ENCODE measurements at regions not wholly inside any gene's neighbourhood (a gene's known extent, or its start where the extent isn't known, plus 50 kb on each side); places are given as distances from the start of the nearest gene placed in this dataset.

- TF ChIP-seq CTCF (IDR thresholded peaks at IDR 0.05) = no peak
- no peak for TF ChIP-seq RFX5 (IDR thresholded peaks at IDR 0.05; ENCODE audit: low read length)
These were observed 1055.6 kb upstream of the FBXO33 start (continued) for GRCh38 chr14:40487824-40488223.

- no peaks in the 10 kb centered on the region for H3K4me1 ChIP-seq (ENCODE audit: control insufficient read depth in 1 of 2, insufficient read depth in 2 of 2, low read depth in 1 of 2, low read length in 1 of 2)
- H3K27ac ChIP-seq (ENCODE audit: low read depth in 2 of 2, low read length in 1 of 2) = no peak overlapping the region
- no peak overlapping the region for H3K4me3 ChIP-seq (ENCODE audit: low read depth in 2 of 2, low read length in 1 of 2)
- H3F3A ChIP-seq (replicated peaks; ENCODE audit: insufficient read depth) = no peaks in the 10 kb centered on the region
- no peak overlapping the region for H3K4me2 ChIP-seq
- no peak overlapping the region for H3K9ac ChIP-seq
- no peaks in the 10 kb centered on the region for H3K36me3 ChIP-seq (replicated peaks in 1 of 2; ENCODE audit: control insufficient read depth in 1 of 2, insufficient read depth in 2 of 2, low read length in 1 of 2)
- POLR2A ChIA-PET = no interaction called here
- no peak overlapping the region for H2AFZ ChIP-seq (ENCODE audit: low read depth)
- TF ChIP-seq NFIC (IDR thresholded peaks at IDR 0.05; ENCODE audit: borderline replicate concordance) = no peak
- no peak for TF ChIP-seq GABPA (IDR thresholded peaks at IDR 0.05; ENCODE audit: low read depth)
- no peak for TF ChIP-seq TCF12 (IDR thresholded peaks at IDR 0.05)
- TF ChIP-seq ELF1 (IDR thresholded peaks at IDR 0.05) = no peak
- TF ChIP-seq USF1 (IDR thresholded peaks at IDR 0.05; ENCODE audit: borderline replicate concordance, low read depth) = no peak
- TF ChIP-seq MEF2A (IDR thresholded peaks at IDR 0.05; ENCODE audit: borderline replicate concordance, low read depth) = no peak
- TF ChIP-seq TAF1 (IDR thresholded peaks at IDR 0.05; ENCODE audit: borderline replicate concordance, low read depth, low read length) = no peak
- no peak for TF ChIP-seq RFX5 (IDR thresholded peaks at IDR 0.05; ENCODE audit: low read length)
- no peak for TF ChIP-seq MXI1 (IDR thresholded peaks at IDR 0.05; ENCODE audit: low read depth, low read length)
- TF ChIP-seq EZH2phosphoT487 (IDR thresholded peaks at IDR 0.05; ENCODE audit: borderline replicate concordance, low read depth) = no peak
- TF ChIP-seq SMC3 (IDR thresholded peaks at IDR 0.05; ENCODE audit: low read depth, low read length) = no peak
- TF ChIP-seq FOXJ3 (CRISPR knock-in tag; IDR thresholded peaks at IDR 0.05) = no peak
- no peak for TF ChIP-seq CTCF (IDR thresholded peaks at IDR 0.05)
- no peak for TF ChIP-seq NRF1 (IDR thresholded peaks at IDR 0.05; ENCODE audit: low read depth, low read length)
- no peak for TF ChIP-seq JUND (IDR thresholded peaks at IDR 0.05)
- no peak for TF ChIP-seq TEAD4 (IDR thresholded peaks at IDR 0.05; ENCODE audit: borderline replicate concordance, insufficient read depth)
- TF ChIP-seq RXRA (IDR thresholded peaks at IDR 0.05; ENCODE audit: borderline replicate concordance, low read depth) = no peak
- TF ChIP-seq GATA2 (CRISPR knock-in tag; IDR thresholded peaks at IDR 0.05) = no peak
- no peaks in the 10 kb centered on the region for H3K79me2 ChIP-seq (ENCODE audit: insufficient read depth)
- no peak for DNase-seq
- H3K27me3 ChIP-seq (ENCODE audit: insufficient read depth) = no peaks in the 10 kb centered on the region
- H3K9me3 ChIP-seq = no peaks in the 10 kb centered on the region
- H3K9me2 ChIP-seq = no peaks in the 10 kb centered on the region
- no peaks in the 10 kb centered on the region for H4K20me1 ChIP-seq (ENCODE audit: insufficient read depth)
- CTCF ChIA-PET = no interaction called here
These were observed 1053.5 kb upstream of the FBXO33 start for GRCh38 chr14:40485688-40486087.
